Testis (tissue), 2 donors: ENCODE measurements at regions not wholly inside any gene's neighbourhood (a gene's known extent, or its start where the extent isn't known, plus 50 kb on each side); places are given as distances from the start of the nearest gene placed in this dataset.

Experiments
- DNase-seq: peaks from one replicate; pipeline ENCODE4 v3.0.0-alpha.2; 2019
- H3K27ac ChIP-seq, 2 donors: fragments of 200-600 bp; sonication (generic); one replicate each; pipeline ENCODE4 v1.5.1; 2019
- H3K27me3 ChIP-seq: fragments of 200-600 bp; sonication (generic); one replicate; pipeline ENCODE4 v1.5.1; 2019
- H3K36me3 ChIP-seq: fragments of 200-600 bp; sonication (generic); one replicate; pipeline ENCODE4 v1.5.1; 2017; ENCODE audit warnings: low read depth; ENCODE audit errors: missing control alignments
- H3K4me1 ChIP-seq: fragments of 200-600 bp; sonication (generic); one replicate; pipeline ENCODE4 v1.5.1; 2019
- H3K4me3 ChIP-seq, 2 donors: fragments of 200-600 bp; sonication (generic); one replicate each; pipeline ENCODE4 v1.5.1; 2017 to 2019
- H3K9me3 ChIP-seq: fragments of 200-600 bp; sonication (generic); one replicate; pipeline ENCODE4 v1.5.1; 2017
- POLR2A ChIP-seq: fragments of 450-650 bp; IDR thresholded peaks from one replicate; pipeline ENCODE4 v1.6.1; 2017; ENCODE audit warnings: antibody characterized with exemption, mild to moderate bottlenecking, moderate library complexity
- WGBS, 2 donors: methylation state at CpG; one replicate each; pipeline ENCODE4 v1.1.5; 2018; 5-methylcytosine and 5-hydroxymethylcytosine counted together
- intact Hi-C: fragments of 100-400 bp; cut with DNase I; formaldehyde crosslinking; loops from one replicate; pipeline ENCODE4 v1.15.1; 2023; ENCODE audit warnings: low total_unique reads
- TF ChIP-seq, protein P1 (sequence below), 3 experiments: fragments of 450-650 bp in 2 of 3; fragments of 200-600 bp in 1 of 3; sonication (generic) in 1 of 3; IDR thresholded peaks; one replicate each; pipeline ENCODE4 v1.5.1; 2016 to 2019; ENCODE audit warnings: antibody characterized with exemption in 3 of 3, mild to moderate bottlenecking in 2 of 3, moderate library complexity in 1 of 3

DNA sequence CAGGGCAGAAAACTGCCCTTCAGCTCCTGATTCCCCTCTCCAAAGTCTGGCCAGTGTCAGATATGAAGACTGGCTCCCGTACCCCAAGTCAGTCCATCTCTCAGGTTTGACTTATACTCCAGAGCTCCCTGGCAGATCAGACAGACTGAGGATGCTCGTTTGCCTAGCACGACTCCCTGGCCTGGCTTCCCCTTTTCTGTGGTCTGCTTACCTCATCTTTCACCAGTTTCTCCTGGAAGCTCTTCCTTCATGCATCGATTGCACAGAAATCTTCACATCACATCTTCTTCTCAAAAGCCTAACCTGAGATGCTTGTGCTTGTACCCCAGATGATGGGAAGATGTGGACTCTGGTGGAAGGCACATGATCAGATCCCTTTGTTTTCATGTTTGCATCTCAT, 387.9 kb upstream of the POU3F3 start:
- no peaks in the 10 kb centered on the region for H3K9me3 ChIP-seq
- no peaks in the 10 kb centered on the region for H3K4me1 ChIP-seq
- WGBS, 2 donors: 79 to 84% methylated on average over 4 of the region's 4 CpGs
- H3K4me3 ChIP-seq: no peak overlapping the region
- H3K27me3 ChIP-seq: no peaks in the 10 kb centered on the region
- H3K36me3 ChIP-seq: no peaks in the 10 kb centered on the region
- TF ChIP-seq, protein P1, sequence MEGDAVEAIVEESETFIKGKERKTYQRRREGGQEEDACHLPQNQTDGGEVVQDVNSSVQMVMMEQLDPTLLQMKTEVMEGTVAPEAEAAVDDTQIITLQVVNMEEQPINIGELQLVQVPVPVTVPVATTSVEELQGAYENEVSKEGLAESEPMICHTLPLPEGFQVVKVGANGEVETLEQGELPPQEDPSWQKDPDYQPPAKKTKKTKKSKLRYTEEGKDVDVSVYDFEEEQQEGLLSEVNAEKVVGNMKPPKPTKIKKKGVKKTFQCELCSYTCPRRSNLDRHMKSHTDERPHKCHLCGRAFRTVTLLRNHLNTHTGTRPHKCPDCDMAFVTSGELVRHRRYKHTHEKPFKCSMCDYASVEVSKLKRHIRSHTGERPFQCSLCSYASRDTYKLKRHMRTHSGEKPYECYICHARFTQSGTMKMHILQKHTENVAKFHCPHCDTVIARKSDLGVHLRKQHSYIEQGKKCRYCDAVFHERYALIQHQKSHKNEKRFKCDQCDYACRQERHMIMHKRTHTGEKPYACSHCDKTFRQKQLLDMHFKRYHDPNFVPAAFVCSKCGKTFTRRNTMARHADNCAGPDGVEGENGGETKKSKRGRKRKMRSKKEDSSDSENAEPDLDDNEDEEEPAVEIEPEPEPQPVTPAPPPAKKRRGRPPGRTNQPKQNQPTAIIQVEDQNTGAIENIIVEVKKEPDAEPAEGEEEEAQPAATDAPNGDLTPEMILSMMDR (IDR thresholded peaks at IDR 0.05): no peak
- no peak for TF ChIP-seq POLR2A
- intact Hi-C loops: no loop called here
- no peak overlapping the region for H3K27ac ChIP-seq
- no peak for DNase-seq

DNA sequence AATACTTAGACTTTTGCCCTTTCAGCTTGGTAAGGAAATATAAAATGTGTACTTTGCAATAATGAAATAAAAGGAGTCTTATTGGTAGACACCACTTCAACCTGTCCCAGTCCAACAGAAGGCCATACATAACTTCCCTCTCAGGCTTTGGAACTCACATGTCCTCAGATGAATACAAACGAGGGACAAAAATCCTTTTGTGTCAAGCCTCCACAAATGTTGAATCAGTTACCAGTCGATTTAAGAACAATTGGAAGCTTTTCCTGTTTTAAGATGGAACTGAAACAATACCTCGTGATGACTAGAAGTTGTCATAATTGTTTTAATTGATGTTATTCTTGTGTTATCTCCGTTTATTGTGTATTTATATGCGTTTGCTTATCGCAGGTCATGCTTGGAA, 385.1 kb upstream of the POU3F3 start:
- intact Hi-C loops: no loop called here
- H3K36me3 ChIP-seq: no peaks in the 10 kb centered on the region
- H3K4me3 ChIP-seq: no peak overlapping the region
- no peaks in the 10 kb centered on the region for H3K4me1 ChIP-seq
- WGBS, 2 donors: 62 to 73% methylated on average over 6 of the region's 6 CpGs
- no peak overlapping the region for H3K27ac ChIP-seq
- no peaks in the 10 kb centered on the region for H3K27me3 ChIP-seq
- DNase-seq: no peak
- H3K9me3 ChIP-seq: no peaks in the 10 kb centered on the region
- TF ChIP-seq, protein P1 (IDR thresholded peaks at IDR 0.05): no peak
- no peak for TF ChIP-seq POLR2A

DNA sequence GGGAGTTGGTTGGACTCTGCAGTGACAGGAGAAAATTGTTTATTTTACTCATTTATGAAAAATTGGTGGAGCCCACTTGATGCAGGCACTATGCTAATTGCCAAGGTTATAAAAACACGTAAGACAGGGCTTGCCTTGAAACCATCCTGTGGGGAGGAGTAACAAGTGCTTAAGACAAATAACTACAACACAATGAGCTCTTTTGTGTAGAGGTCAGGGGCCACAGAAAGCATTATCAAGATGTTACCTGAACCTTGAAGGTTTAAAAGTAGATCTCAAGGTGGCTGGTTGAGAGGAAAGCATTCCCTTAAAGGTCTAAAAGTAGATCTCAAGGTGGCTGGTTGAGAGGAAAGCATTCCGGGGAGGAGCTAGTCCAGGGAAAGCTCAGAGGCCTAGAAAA, 381.8 kb upstream of the POU3F3 start:
- Histone ChIP-seq H3K36me3 (no peaks in the 10 kb centered on the region), H3K27ac (no peak overlapping the region), H3K27me3 (no peaks in the 10 kb centered on the region), H3K4me3 (no peak overlapping the region), H3K4me1 (no peaks in the 10 kb centered on the region), H3K9me3 (no peaks in the 10 kb centered on the region)
- 68 to 76% methylated on average over 2 of the region's 2 CpGs for WGBS, 2 donors
- no peak for TF ChIP-seq POLR2A
- TF ChIP-seq, protein P1 (IDR thresholded peaks at IDR 0.05): no peak
- no peak for DNase-seq
- intact Hi-C loops: no loop called here

DNA sequence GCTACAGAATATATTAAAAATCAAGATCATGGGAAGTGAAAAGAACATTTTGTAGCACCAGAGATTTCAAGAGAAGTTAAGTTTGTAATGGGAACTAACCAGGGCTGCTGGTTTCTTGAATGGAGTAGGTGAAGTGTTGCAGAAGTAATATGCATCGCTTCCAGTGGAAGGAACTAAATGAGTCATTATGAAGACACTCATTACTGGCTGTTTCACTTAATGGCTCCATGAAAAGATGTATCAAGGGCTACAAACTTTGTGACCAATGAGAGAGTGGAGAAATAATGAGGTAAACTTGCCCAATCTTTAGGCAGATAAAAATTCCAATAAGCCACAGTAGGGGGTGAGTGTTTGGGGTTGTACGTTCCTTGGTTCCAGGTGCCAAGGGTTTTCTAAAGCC, 380.4 kb upstream of the POU3F3 start:
- TF ChIP-seq POLR2A: no peak
- TF ChIP-seq, protein P1 (IDR thresholded peaks at IDR 0.05): no peak
- Histone ChIP-seq H3K4me3 (no peak overlapping the region), H3K27ac (no peak overlapping the region), H3K36me3 (no peaks in the 10 kb centered on the region), H3K4me1 (no peaks in the 10 kb centered on the region), H3K9me3 (no peaks in the 10 kb centered on the region), H3K27me3 (no peaks in the 10 kb centered on the region)
- DNase-seq: no peak
- intact Hi-C loops: no loop called here
- 88 to 90% methylated on average over 2 of the region's 2 CpGs for WGBS, 2 donors

DNA sequence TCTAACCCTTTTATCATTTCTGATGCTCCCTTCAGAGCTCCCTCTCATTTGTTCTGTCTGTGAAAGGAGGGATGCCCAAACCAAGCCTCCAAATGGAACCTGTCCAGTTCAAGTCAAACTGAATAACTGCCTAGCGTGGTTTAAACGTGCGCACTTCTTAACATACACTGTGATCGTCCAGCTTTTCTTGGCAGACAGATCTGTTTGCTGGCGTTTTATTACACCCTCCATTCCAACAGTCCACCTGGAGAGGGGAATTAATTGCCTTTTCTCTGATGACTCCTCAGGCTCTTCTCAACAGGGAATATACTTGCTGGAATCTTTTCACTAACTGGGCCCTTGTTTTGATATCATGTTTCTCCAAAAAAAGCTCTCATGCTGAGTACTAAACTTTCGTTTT, 379.2 kb upstream of the POU3F3 start:
- WGBS, 2 donors: 44 to 67% methylated on average over 6 of the region's 6 CpGs
- H3K4me1 ChIP-seq: no peaks in the 10 kb centered on the region
- intact Hi-C loops: no loop called here
- no peaks in the 10 kb centered on the region for H3K27me3 ChIP-seq
- H3K4me3 ChIP-seq: no peak overlapping the region
- H3K9me3 ChIP-seq: no peaks in the 10 kb centered on the region
- H3K27ac ChIP-seq: no peak overlapping the region
- no peak for DNase-seq
- no peaks in the 10 kb centered on the region for H3K36me3 ChIP-seq
- no peak for TF ChIP-seq POLR2A
- TF ChIP-seq, protein P1 (IDR thresholded peaks at IDR 0.05): no peak
